HAP-1 (cell line): ENCODE measurements at regions not wholly inside any gene's neighbourhood (a gene's known extent, or its start where the extent isn't known, plus 50 kb on each side); places are given as distances from the start of the nearest gene placed in this dataset.

Experiments
- DNase-seq, 2 experiments: peaks; one replicate each; pipeline ENCODE4 v3.0.0-alpha.2; 2016 to 2020; ENCODE audit warnings: low spot score in 2 of 2
- H3K27me3 ChIP-seq: fragments of 250-450 bp; sonication (Bioruptor Pico); 2 replicates; pipeline ENCODE4 v1.5.1; 2020; ENCODE audit warnings: low read depth, mild to moderate bottlenecking, moderate library complexity
- H3K36me3 ChIP-seq: fragments of 250-450 bp; sonication (Bioruptor Pico); replicated peaks from 2 replicates; pipeline ENCODE4 v1.5.1; 2020; ENCODE audit warnings: mild to moderate bottlenecking
- H3K4me1 ChIP-seq: fragments of 250-450 bp; sonication (Bioruptor Pico); 2 replicates; pipeline ENCODE4 v1.5.1; 2020; ENCODE audit warnings: mild to moderate bottlenecking
- H3K4me3 ChIP-seq: fragments of 250-450 bp; sonication (Bioruptor Pico); 2 replicates; pipeline ENCODE4 v1.5.1; 2020; ENCODE audit warnings: mild to moderate bottlenecking, moderate library complexity
- H3K9me3 ChIP-seq: fragments of 250-450 bp; sonication (Bioruptor Pico); 2 replicates; pipeline ENCODE4 v1.5.1; 2020; ENCODE audit warnings: mild to moderate bottlenecking, moderate library complexity
- in situ Hi-C: fragments of 300-500 bp; cut with MboI; formaldehyde crosslinking; loops from 3 replicates; pipeline ENCODE4 v1.14.3; 2020; ENCODE audit warnings: low sequenced_read_pairs, inconsistent platforms, mixed read lengths

DNA sequence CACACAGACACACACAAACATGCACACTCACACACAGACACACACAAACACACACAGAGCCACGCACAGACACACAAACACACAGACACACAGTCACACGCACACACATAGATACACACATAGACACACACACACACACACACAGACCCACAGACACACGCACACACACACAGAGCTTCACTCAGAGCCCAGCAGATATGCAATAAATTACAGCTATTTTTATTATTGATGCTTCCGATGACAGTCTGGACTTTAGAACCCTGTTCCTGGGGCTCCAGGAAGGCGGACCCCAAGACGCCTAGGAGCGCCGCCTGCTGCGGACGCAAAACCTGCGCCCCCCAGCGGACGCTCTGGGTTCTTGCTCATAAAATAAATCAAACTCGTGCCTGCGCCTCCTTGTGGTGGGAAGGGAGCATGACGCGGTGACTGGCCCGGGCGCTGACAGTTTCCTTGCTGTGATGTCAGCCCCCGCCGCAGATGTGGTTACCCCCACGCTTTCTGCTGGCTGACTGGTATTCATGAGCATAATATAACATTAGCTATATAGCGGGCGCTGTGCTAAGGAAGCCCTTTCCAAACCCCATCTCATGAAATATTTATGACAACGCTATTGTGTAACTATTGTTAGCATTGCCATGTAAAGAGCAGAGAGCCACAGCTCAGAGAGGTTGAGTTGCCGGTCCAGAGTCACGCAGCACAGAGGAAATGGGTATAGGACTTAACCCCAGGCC lies 64.4 kb upstream of the TM9SF2 start:
- H3K4me3 ChIP-seq = no peak overlapping the region; the same call in 1 of the 2 replicates
- peaks cover 8% of the 10 kb centered on the region for H3K4me1 ChIP-seq
- no peaks in the 10 kb centered on the region for H3K36me3 ChIP-seq
- no peaks in the 10 kb centered on the region for H3K9me3 ChIP-seq
- DNase-seq = peak; percentile 67 to 88
- no peaks in the 10 kb centered on the region for H3K27me3 ChIP-seq
- in situ Hi-C loops = loop anchor here (5.0 to 10.0 kb wide), 2 partner anchors 162 to 260 kb away; no protein-coding TSS in a partner anchor

DNA sequence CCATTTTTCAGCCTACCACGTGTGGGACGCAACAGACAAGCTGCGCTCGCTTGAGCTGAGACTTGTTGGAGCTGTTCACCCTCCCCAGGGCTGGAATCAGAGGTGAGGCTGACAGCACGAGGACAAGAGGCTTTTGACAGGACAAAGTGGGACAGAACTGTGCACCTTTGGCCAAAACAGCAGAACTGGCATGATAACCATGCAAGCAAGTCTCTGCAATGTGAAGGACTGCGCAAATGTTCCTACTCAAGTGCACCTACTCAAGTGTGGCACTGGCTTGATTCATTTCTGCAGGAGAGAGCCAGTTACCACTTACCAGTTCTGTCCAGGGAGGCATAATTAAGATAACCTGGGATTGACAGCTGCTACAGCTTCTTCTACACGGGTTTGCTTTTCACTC lies 62.2 kb upstream of the TM9SF2 start:
- no peak for DNase-seq
- H3K27me3 ChIP-seq = no peaks in the 10 kb centered on the region
- in situ Hi-C loops = loop anchor here (5.0 to 10.0 kb wide), 2 partner anchors 164 to 262 kb away; no protein-coding TSS in a partner anchor

DNA sequence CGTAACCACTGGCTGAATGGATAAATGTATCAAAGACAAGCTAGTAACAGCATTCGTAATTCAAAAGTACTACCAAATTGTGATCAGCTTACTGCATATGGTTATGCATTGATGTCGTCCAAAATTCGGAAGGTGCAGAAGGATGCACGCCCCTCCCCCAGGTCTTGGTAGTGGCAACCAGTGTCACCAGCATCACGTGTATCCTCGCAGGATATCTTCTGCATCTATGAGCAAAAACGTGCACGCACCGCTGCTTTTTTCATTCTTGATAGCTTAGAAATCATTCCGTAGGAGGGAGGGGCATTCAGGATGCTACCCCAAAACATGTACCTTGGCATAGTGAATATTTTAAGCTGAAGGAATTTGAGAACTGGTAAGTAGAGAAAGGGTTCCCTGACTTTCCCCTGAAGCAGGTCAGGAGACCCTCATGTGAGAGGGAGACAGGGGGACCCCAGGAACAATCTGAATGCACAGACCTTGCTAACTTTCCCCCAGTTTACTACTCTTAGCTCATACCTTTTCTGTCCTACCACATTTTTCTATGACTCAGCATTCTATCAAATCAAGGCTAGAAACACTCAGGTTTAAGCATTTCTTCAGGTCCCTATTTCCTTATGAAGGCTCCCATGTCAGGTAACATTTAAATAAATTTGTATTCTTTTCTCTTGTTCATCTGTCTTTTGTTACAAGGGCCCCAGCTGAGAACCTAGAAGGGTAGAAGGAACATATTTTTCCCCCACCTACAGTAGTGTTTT lies 61.2 kb upstream of the TM9SF2 start:
- Histone ChIP-seq H3K27me3 (no peaks in the 10 kb centered on the region), H3K36me3 (no peaks in the 10 kb centered on the region), H3K4me3 (no peak overlapping the region), H3K9me3 (no peaks in the 10 kb centered on the region), H3K4me1 (peaks cover 8% of the 10 kb centered on the region)
- no peak for DNase-seq
- in situ Hi-C loops = loop anchor here (5.0 to 10.0 kb wide), 2 partner anchors 165 to 263 kb away; no protein-coding TSS in a partner anchor

More for the DNA sequence above, 62.2 kb upstream of the TM9SF2 start:
- no peaks in the 10 kb centered on the region for H3K36me3 ChIP-seq
- no peak overlapping the region for H3K4me3 ChIP-seq
- peaks cover 8% of the 10 kb centered on the region for H3K4me1 ChIP-seq
- no peaks in the 10 kb centered on the region for H3K9me3 ChIP-seq

DNA sequence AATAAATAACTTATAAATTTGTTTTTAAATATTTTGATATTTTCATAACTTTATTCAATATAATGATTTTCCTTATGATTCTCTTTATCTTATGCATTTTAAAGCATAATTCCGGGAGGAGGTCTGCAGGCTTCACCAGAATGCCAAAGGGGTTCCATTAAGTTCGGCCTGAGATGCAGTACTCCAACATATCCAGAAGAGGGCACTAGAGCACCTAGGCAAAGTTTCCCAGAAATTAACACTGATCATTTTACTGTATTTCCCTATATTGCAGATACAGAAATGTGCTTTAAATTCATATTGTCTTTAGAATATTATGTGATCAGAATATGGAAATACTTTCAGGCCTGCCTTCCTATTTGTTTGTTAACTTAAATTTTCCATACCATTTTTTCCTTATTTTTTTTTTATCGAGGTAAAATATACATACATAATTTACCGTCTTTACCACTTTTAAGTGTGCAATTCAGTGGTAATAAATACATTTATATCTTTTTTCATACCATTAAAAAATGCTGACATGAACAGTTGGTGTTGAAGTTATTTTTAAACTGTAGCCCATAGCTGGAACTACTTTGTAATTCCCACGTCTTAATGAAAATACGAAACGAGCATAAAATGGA lies 58.9 kb upstream of the TM9SF2 start:
- H3K4me3 ChIP-seq = no peak overlapping the region
- in situ Hi-C loops = no loop called here
- no peaks in the 10 kb centered on the region for H3K36me3 ChIP-seq
- peaks cover 8% of the 10 kb centered on the region for H3K4me1 ChIP-seq
- H3K27me3 ChIP-seq = peaks cover 3% of the 10 kb centered on the region; the same call in 1 of the 2 replicates
- DNase-seq = peak; percentile 61 to 70
- H3K9me3 ChIP-seq = no peaks in the 10 kb centered on the region

DNA sequence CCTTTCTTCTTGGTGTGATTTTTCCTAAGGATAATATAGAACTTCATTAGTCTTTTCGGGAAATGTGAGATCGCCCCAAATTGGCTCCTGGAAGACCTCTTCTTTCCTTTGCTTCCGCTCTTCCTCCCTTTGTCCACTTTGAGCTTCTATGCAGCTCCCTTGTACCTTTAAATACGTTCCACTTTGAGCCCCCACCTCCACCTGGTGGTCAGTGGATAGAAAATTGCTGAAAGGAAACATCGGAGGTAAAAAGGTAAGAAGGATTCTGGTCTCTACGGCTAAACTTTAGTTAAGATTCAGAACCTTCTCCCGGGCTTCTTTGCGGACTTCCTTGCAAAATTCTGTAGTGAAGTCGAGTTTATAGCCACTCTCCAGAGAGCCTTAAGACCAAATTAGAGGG lies 55.0 kb upstream of the TM9SF2 start:
- no peak overlapping the region for H3K4me3 ChIP-seq
- H3K9me3 ChIP-seq = no peaks in the 10 kb centered on the region
- in situ Hi-C loops = no loop called here
- no peaks in the 10 kb centered on the region for H3K36me3 ChIP-seq
- H3K4me1 ChIP-seq = no peaks in the 10 kb centered on the region
- H3K27me3 ChIP-seq = peaks cover 7% of the 10 kb centered on the region; the same call in 1 of the 2 replicates
- DNase-seq = no peak

DNA sequence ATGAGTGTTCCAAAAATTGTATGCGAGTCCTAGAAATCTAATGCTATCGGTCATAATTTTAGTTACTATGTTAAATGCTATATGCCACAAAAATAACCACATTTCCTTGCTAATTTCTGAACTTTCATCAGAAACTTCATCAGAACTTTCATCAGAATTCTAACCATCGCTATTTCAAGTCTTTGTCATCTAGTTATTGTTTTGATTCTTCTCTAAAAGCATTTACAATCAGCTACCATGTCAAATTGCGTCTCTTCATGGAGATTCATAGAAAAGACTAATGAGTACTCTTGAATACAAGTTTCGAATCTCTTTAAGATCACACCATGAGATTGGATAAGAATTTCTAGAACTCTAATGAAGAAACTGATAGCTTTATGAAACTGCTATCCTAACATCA lies 52.7 kb upstream of the TM9SF2 start:
- Histone ChIP-seq H3K27me3 (peaks cover 7% of the 10 kb centered on the region; the same call in 1 of the 2 replicates), H3K4me3 (no peak overlapping the region), H3K36me3 (no peaks in the 10 kb centered on the region), H3K4me1 (no peaks in the 10 kb centered on the region), H3K9me3 (no peaks in the 10 kb centered on the region)
- DNase-seq = no peak
- in situ Hi-C loops = no loop called here

DNA sequence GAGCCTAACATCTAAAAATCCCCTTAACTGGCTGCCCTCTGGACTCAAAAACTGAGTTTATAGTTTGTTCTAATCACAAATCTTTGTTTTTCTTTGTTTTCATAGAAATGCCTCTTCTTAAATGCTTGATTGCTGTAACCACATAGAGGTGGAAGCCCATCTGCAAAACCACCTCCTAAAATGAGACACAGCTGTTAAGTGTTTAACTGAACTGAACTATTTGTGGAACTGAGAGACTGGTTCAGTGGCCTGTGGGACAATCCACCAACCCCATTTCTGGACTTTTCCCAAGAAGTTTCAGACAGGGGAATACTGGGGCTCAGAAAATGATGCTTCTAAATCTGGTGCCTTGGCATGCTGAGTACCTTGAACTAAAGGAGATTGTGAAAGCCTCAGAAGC lies 50.9 kb upstream of the TM9SF2 start:
- H3K4me3 ChIP-seq = no peak overlapping the region
- peaks cover 7% of the 10 kb centered on the region; the same call in 1 of the 2 replicates for H3K27me3 ChIP-seq
- H3K9me3 ChIP-seq = no peaks in the 10 kb centered on the region
- no peak for DNase-seq
- in situ Hi-C loops = no loop called here
- H3K4me1 ChIP-seq = no peaks in the 10 kb centered on the region
- H3K36me3 ChIP-seq = no peaks in the 10 kb centered on the region
